Activated effector memory CD4-positive, alpha-beta T cell treated with Interleukin-2 at 50 U/mL for 16 hours (primary cell): ENCODE measurements at regions not wholly inside any gene's neighbourhood (a gene's known extent, or its start where the extent isn't known, plus 50 kb on each side); places are given as distances from the start of the nearest gene placed in this dataset.

Source experiments
- DNase-seq: peaks from one replicate; pipeline ENCODE4 v3.0.0-alpha.2; 2020

GRCh38 chr12:111172786-111173185, 196.1 kb downstream of the PHETA1 start:
- no peak for DNase-seq

GRCh38 chr12:111171832-111172231, 197.1 kb downstream of the PHETA1 start:
- no peak for DNase-seq

GRCh38 chr12:111171345-111171744, 197.6 kb downstream of the PHETA1 start:
- DNase-seq = no peak

- no peak for DNase-seq
Measured at GRCh38 chr12:111170543-111170942, 198.4 kb downstream of the PHETA1 start.

GRCh38 chr12:111169456-111169855, 199.4 kb downstream of the PHETA1 start:
- DNase-seq = no peak

- no peak for DNase-seq
Measured at GRCh38 chr12:111169032-111169431, 199.9 kb downstream of the PHETA1 start.

GRCh38 chr12:111168009-111168900, 200.6 kb downstream of the PHETA1 start:
- no peak for DNase-seq

- DNase-seq = no peak
Measured at GRCh38 chr12:111166779-111167540, 201.9 kb downstream of the PHETA1 start.

- no peak for DNase-seq
Measured at GRCh38 chr12:111164833-111165525, 203.9 kb downstream of the PHETA1 start.

- DNase-seq = no peak
Measured at GRCh38 chr12:111163422-111163821, 205.5 kb downstream of the PHETA1 start.

GRCh38 chr12:111161898-111162297, 207.0 kb downstream of the PHETA1 start:
- no peak for DNase-seq

- DNase-seq = no peak
Measured at GRCh38 chr12:111160350-111161241, 208.3 kb downstream of the PHETA1 start.

GRCh38 chr12:111158992-111159391, 209.9 kb downstream of the PHETA1 start:
- DNase-seq = no peak

GRCh38 chr12:111157486-111157885, 211.4 kb downstream of the PHETA1 start:
- no peak for DNase-seq

GRCh38 chr12:111156304-111156703, 212.6 kb downstream of the PHETA1 start:
- DNase-seq = no peak

GRCh38 chr12:111155521-111155920, 213.4 kb downstream of the PHETA1 start:
- DNase-seq = no peak

GRCh38 chr12:111155020-111155419, 213.9 kb downstream of the PHETA1 start:
- DNase-seq = no peak

- DNase-seq = no peak
Measured at GRCh38 chr12:111154147-111154834, 214.6 kb downstream of the PHETA1 start.

GRCh38 chr12:111152561-111152960, 216.3 kb downstream of the PHETA1 start:
- no peak for DNase-seq

- no peak for DNase-seq
Measured at GRCh38 chr12:111150921-111151840, 217.7 kb downstream of the PHETA1 start.

GRCh38 chr12:111150360-111150759, 218.5 kb downstream of the PHETA1 start:
- DNase-seq = no peak
